ENCODE measurements at regions not wholly inside any gene's neighbourhood (a gene's known extent, or its start where the extent isn't known, plus 50 kb on each side); places are given as distances from the start of the nearest gene placed in this dataset.
"Not testable (repeated sequence)": the region's sequence is repeated elsewhere in the genome, so short reads cannot be mapped to it uniquely, and the experiment has no call there.

DNA sequence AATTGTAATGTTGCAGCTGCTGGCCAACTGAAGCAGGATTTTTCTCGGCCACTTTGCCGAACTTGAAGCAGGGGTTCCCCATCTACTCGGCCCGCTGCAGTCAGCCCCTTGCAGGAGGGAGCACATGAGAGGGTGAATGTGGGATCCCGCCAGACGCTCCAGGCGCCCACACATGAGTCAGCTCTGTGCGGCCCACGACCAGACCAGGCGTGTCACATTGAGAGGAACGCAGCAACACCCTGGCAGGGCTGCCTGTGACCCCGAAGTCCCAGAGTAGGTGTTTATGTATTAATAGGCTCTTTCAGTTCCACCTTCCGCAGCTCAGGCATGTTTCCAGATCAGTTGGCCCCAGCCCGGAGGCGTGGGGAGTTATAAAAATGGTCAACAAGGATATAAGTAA is 344.7 kb upstream of the PABPC4L start:
- ATAC-seq: no peak
- H3K36me3 Mint-ChIP-seq: no peaks in the 10 kb centered on the region
- no peak overlapping the region for H3K27ac Mint-ChIP-seq
- DNase-seq: no peak
- peaks cover 4% of the 10 kb centered on the region for H3K9me3 Mint-ChIP-seq (ENCODE audit: low read depth)
- H3K4me3 Mint-ChIP-seq: no peak overlapping the region
- no peaks in the 10 kb centered on the region for H3K27me3 Mint-ChIP-seq
- CTCF ChIA-PET: no interaction called here
- H3K4me1 Mint-ChIP-seq: no peaks in the 10 kb centered on the region

DNA sequence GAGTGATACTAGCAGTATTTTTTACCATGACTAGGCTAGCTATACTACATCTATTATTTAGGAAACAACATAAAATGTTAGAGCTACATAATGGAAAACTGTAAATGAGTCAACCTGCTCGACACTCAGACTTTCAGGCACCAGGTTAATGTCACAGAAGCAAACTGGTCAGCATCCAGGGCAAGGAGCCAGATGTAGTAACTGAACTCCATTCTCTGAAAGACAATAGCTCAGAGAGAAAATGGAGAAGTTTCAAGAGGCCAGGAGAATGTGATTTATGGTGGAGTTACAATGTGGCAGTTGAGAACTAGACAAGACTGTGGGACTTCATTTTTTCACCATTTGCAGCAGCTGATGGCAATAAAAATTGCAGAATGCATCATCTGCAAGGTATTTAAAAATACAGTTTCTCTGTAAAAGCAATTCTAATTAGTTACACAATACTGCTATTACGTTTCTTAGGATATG is 342.7 kb upstream of the PABPC4L start:
- Mint-ChIP-seq H3K9me3 (ENCODE audit: low read depth) (peaks cover 4% of the 10 kb centered on the region), H3K4me3 (no peak overlapping the region), H3K27ac (no peak overlapping the region), H3K36me3 (no peaks in the 10 kb centered on the region), H3K4me1 (no peaks in the 10 kb centered on the region), H3K27me3 (no peaks in the 10 kb centered on the region)
- DNase-seq: no peak
- no peak for ATAC-seq
- CTCF ChIA-PET: no interaction called here

- Mint-ChIP-seq H3K27me3 (no peaks in the 10 kb centered on the region), H3K27ac (no peak overlapping the region), H3K4me1 (no peaks in the 10 kb centered on the region), H3K36me3 (no peaks in the 10 kb centered on the region), H3K4me3 (no peak overlapping the region), H3K9me3 (ENCODE audit: low read depth) (peaks cover 4% of the 10 kb centered on the region)
- CTCF ChIA-PET: no interaction called here
- DNase-seq: no peak
- ATAC-seq: no peak
Measured at GRCh38 chr4:134540588-134540987, 339.0 kb upstream of the PABPC4L start.

DNA sequence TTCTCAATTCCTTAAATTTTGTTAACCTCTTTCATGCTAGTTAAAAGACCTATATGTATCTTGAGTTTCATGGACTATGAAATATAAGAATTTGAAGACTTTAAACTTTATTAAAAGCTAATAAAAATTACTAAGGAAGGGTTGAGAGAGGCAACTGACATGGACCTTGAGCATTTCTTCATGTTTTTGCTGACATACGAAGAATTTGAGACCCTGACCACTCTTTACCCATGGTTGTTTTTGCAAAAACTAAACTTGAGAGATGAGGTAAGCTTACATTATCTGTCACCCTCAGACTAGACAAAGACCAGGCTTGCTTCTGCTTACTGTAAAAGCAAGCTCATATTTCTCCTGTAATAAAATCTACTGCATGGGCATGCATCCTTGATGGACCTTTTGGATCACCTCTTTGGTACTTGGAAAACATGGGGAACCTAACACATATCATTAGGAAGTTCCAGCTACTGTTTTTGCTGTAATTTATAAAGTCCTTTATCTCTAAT is 338.2 kb upstream of the PABPC4L start:
- Mint-ChIP-seq H3K27me3 (no peaks in the 10 kb centered on the region), H3K4me3 (no peak overlapping the region)
- CTCF ChIA-PET: no interaction called here

DNA sequence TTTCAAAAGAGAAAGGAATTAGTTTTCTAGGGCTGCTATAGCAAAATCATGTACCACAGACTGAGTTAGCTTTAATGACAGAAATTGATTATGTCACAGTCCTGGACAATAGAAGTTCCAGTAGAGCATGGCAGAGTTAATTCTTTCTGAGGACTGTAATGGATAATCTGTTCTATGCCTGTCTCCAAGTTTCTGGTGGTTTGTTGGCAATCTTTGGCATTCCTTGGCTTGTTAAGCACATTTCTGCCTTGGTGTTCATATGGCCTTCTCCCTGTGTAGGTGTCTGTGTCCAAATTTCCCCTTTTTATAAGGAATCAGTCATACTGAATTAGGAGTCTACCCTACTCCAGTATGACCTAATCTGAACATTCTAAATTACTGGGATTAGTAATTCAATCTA is 336.1 kb upstream of the PABPC4L start:
- Mint-ChIP-seq H3K4me3 (no peak overlapping the region), H3K27ac (no peak overlapping the region), H3K36me3 (no peaks in the 10 kb centered on the region), H3K9me3 (ENCODE audit: low read depth) (peaks cover 8% of the 10 kb centered on the region), H3K4me1 (no peaks in the 10 kb centered on the region), H3K27me3 (no peaks in the 10 kb centered on the region)
- ATAC-seq (no peak), DNase-seq (no peak)
- CTCF ChIA-PET: no interaction called here

More for the DNA sequence above, 338.2 kb upstream of the PABPC4L start:
- Mint-ChIP-seq H3K9me3 (ENCODE audit: low read depth) (peaks cover 4% of the 10 kb centered on the region), H3K27ac (no peak overlapping the region), H3K36me3 (no peaks in the 10 kb centered on the region), H3K4me1 (no peaks in the 10 kb centered on the region)
- DNase-seq (no peak), ATAC-seq (no peak)

- H3K27me3 Mint-ChIP-seq: no peaks in the 10 kb centered on the region
- no peaks in the 10 kb centered on the region for H3K36me3 Mint-ChIP-seq
- H3K9me3 Mint-ChIP-seq (ENCODE audit: low read depth): peaks cover 8% of the 10 kb centered on the region
- no peaks in the 10 kb centered on the region for H3K4me1 Mint-ChIP-seq
- H3K27ac Mint-ChIP-seq: no peak overlapping the region
- CTCF ChIA-PET: no interaction called here
- no peak overlapping the region for H3K4me3 Mint-ChIP-seq
- ATAC-seq (no peak), DNase-seq (no peak)
Measured at GRCh38 chr4:134533068-134533467, 331.5 kb upstream of the PABPC4L start.

DNA sequence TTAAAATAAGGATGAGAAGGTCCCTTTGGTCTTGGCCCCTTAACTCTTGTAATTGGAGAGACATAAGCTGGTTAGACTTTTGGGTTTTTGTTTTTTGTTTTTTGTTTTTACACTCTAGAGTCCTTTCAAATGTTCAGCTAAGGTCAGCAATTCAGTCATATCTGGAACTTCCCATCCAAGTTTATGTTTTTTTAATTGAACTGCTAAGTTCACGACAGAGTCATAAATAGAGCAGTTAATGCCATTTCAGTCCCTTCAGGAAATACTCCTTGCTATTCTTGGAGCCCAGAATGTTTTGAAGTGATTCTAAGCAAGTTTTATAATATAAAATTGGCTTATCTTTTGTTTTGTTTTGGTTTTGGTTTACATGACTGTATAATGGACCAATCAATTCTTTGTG is 329.4 kb upstream of the PABPC4L start:
- CTCF ChIA-PET: no interaction called here
- H3K27me3 Mint-ChIP-seq: no peaks in the 10 kb centered on the region
- no peak for ATAC-seq
- no peaks in the 10 kb centered on the region for H3K4me1 Mint-ChIP-seq
- no peak for DNase-seq
- H3K9me3 Mint-ChIP-seq (ENCODE audit: low read depth): peaks cover 4% of the 10 kb centered on the region
- H3K36me3 Mint-ChIP-seq: no peaks in the 10 kb centered on the region
- H3K4me3 Mint-ChIP-seq: no peak overlapping the region
- H3K27ac Mint-ChIP-seq: no peak overlapping the region

DNA sequence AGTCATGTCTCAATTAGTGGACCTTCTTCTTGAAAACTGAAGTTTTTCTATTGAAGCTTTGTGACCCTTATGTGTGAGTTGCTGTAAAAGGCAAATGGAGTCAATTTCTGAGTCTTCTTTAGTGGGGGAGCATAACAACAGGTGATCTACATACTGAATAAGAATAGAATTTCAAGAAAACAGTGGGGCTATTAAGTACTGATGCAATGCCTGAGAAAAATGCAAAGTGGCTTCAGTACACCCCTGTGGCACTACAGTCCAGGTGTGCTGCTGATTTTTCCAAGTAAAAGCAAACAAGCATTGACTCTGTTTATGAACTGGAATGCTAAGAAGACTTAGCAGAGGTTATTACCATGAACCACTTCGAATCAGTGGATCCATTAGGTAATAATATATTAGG is 328.0 kb upstream of the PABPC4L start:
- DNase-seq (no peak), ATAC-seq (no peak)
- Mint-ChIP-seq H3K36me3 (no peaks in the 10 kb centered on the region), H3K4me3 (no peak overlapping the region), H3K4me1 (no peaks in the 10 kb centered on the region), H3K27ac (no peak overlapping the region), H3K27me3 (no peaks in the 10 kb centered on the region), H3K9me3 (ENCODE audit: low read depth) (peaks cover 4% of the 10 kb centered on the region)
- CTCF ChIA-PET: no interaction called here

DNA sequence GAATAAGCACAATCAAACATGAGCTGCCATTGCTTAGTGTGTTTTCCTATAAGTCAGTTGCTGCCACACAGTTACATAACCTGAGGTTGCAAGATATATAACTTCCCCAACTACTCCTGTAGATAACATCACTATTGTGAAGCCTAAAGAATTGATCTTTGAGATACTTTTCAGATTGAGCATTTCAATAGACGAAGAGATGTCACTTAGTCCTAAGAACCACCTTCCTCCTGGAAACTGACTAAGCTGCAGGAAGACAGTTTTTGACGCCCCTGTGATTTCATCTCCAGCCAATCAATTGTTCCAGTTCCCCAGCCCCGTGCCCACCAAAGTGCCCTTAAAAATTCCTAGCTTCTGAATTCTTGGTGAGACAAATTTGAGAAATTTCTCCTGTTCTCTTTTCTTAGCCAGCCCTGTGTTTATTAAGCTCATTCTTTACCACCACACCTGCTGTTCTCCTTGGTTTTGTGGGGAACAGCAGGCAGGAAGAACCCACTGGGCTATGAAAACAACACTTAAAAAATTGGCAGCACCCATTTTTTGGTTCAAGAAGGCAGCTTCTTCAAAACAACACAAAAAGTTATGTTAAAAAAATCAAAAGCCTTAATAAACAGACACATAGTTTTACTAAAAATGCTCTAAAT is 317.1 kb upstream of the PABPC4L start:
- no peak overlapping the region for H3K27ac Mint-ChIP-seq
- H3K4me1 Mint-ChIP-seq: no peaks in the 10 kb centered on the region
- DNase-seq (no peak), ATAC-seq (no peak)
- CTCF ChIA-PET: no interaction called here
- no peaks in the 10 kb centered on the region for H3K36me3 Mint-ChIP-seq
- no peaks in the 10 kb centered on the region for H3K9me3 Mint-ChIP-seq (ENCODE audit: low read depth)
- no peak overlapping the region for H3K4me3 Mint-ChIP-seq
- H3K27me3 Mint-ChIP-seq: no peaks in the 10 kb centered on the region

DNA sequence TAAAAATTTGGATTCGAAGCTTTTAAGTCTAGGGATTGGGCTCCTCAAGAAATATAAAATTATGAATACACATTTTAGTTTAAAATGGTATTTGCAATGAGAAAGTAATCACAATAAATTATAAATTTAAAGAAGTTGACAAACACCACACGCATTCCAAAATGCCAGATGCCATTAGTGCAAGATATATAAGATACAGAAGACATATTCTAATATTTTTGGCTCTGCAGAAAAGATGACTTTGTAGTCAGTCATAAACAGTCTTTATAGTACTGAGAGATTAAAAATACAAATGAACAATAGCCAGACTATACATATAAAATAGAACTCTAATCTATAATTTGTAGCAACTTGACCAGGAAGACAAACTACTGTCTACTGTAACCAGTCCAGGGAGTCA is 309.0 kb upstream of the PABPC4L start:
- Mint-ChIP-seq H3K9me3 (ENCODE audit: low read depth) (no peaks in the 10 kb centered on the region), H3K27ac (no peak overlapping the region), H3K36me3 (no peaks in the 10 kb centered on the region), H3K4me1 (no peaks in the 10 kb centered on the region), H3K27me3 (no peaks in the 10 kb centered on the region), H3K4me3 (no peak overlapping the region)
- CTCF ChIA-PET: no interaction called here
- ATAC-seq (no peak), DNase-seq (no peak)

DNA sequence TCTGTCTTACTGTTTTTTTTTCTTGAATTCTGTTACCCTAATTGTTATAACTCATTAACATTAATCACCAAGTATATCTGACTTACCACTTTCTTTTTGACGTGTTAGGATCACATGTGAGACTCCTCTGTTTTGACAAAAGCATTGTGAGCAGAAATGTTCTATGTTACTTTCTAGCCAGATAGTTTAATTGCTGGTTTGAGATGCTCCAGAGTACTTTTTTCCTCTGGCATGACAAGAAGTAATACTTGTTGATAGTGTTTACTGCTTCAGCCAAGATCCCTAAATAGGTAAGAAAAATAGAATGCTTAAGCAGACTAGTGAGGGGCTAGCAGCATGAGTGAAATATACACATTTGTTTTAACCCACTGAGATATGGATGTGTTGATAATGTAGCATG is 303.9 kb upstream of the PABPC4L start:
- CTCF ChIA-PET: no interaction called here
- Mint-ChIP-seq H3K27me3 (no peaks in the 10 kb centered on the region), H3K27ac (no peak overlapping the region), H3K4me3 (no peak overlapping the region), H3K4me1 (no peaks in the 10 kb centered on the region), H3K36me3 (no peaks in the 10 kb centered on the region), H3K9me3 (ENCODE audit: low read depth) (no peaks in the 10 kb centered on the region)
- no peak for ATAC-seq
- no peak for DNase-seq

DNA sequence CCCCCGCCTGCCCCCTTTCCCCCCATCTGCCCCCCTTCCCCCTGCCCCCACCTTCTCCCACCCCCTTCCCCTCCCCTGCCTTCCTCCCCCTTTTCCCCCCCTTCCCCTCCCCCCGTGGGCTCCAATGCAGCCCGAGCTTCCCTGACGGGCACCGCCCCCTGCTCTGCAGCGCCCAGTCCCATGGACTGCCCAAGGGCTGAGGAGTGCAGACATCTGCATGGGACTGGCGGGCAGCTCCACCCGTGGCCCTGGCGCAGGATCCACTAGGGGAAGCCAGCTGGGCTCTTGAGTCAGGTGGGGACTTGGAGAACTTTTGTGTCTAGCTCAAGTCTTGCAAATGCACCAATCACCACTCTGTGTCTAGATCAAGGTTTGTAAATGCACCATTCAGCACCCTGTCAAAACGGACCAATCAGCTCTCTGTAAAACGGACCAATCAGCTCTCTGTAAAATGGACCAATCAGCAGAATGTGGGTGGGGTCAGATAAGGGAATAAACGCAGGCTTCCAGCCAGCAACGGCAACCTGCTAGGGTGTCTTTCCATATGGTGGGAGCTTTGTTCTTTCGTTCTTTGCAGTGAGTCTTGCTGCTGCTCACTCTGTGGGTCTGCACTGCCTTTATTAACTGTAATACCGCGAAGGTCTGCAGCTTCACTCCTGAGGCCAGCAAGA is 300.5 kb upstream of the PABPC4L start:
- Mint-ChIP-seq H3K4me3 (no peak overlapping the region), H3K27ac (no peak overlapping the region), H3K36me3 (no peaks in the 10 kb centered on the region), H3K9me3 (ENCODE audit: low read depth) (peaks cover 2% of the 10 kb centered on the region), H3K27me3 (no peaks in the 10 kb centered on the region), H3K4me1 (no peaks in the 10 kb centered on the region)
- DNase-seq (no peak), ATAC-seq (no peak)
- CTCF ChIA-PET: no interaction called here

GRCh38 chr4:134501488-134501887 is 299.9 kb upstream of the PABPC4L start:
- H3K4me3 Mint-ChIP-seq; H3K27ac Mint-ChIP-seq; CTCF ChIA-PET; H3K4me1 Mint-ChIP-seq; DNase-seq; H3K27me3 Mint-ChIP-seq; H3K9me3 Mint-ChIP-seq (ENCODE audit: low read depth); ATAC-seq; H3K36me3 Mint-ChIP-seq: not testable (repeated sequence)

- ATAC-seq (no peak), DNase-seq (no peak)
- Mint-ChIP-seq H3K27me3 (no peaks in the 10 kb centered on the region), H3K4me1 (no peaks in the 10 kb centered on the region), H3K9me3 (ENCODE audit: low read depth) (peaks cover 4% of the 10 kb centered on the region), H3K36me3 (no peaks in the 10 kb centered on the region), H3K4me3 (no peak overlapping the region), H3K27ac (no peak overlapping the region)
- CTCF ChIA-PET: no interaction called here
Measured at GRCh38 chr4:134499074-134499473, 297.5 kb upstream of the PABPC4L start.
